ENCODE measurements at regions not wholly inside any gene's neighbourhood (a gene's known extent, or its start where the extent isn't known, plus 50 kb on each side); places are given as distances from the start of the nearest gene placed in this dataset.

- TF ChIP-seq EZH2phosphoT487 (conservative IDR thresholded peaks at IDR 0.05; ENCODE audit: low read length), result no peak
- no peak for TF ChIP-seq CTCF (IDR thresholded peaks at IDR 0.05; ENCODE audit: insufficient read depth, low read length, poor library complexity, severe bottlenecking)
- no peaks in the 10 kb centered on the region for H4K20me1 ChIP-seq (ENCODE audit: low read depth, low read length)
- H3K9me2 ChIP-seq (replicated peaks; ENCODE audit: insufficient read depth, low read length), result no peaks in the 10 kb centered on the region
- H3K27me3 ChIP-seq (ENCODE audit: low read length), result no peaks in the 10 kb centered on the region
- no peak overlapping the region for H3K27ac ChIP-seq (ENCODE audit: low read depth, low read length)
- no peak overlapping the region for H3K9ac ChIP-seq (ENCODE audit: low read length)
- no peak overlapping the region for H2AFZ ChIP-seq (ENCODE audit: low read depth, low read length, severe bottlenecking)
- no peaks in the 10 kb centered on the region for H3K36me3 ChIP-seq (ENCODE audit: low read length)
- no peaks in the 10 kb centered on the region for H3K9me3 ChIP-seq (ENCODE audit: insufficient read depth, low read length)
- no peaks in the 10 kb centered on the region for H3F3A ChIP-seq (ENCODE audit: insufficient read depth)
- H3K4me2 ChIP-seq (ENCODE audit: low read depth, low read length, poor library complexity, severe bottlenecking), result no peak overlapping the region
- no peak overlapping the region for H3K4me3 ChIP-seq (ENCODE audit: insufficient read depth, low read length, poor library complexity, severe bottlenecking)
- no peaks in the 10 kb centered on the region for H3K79me2 ChIP-seq (ENCODE audit: insufficient read depth, low read length)
These were observed 81.3 kb downstream of the TEX29 start for GRCh38 chr13:111401755-111402154.

- Histone ChIP-seq H3K27me3 (ENCODE audit: low read length) (no peaks in the 10 kb centered on the region), H3K36me3 (ENCODE audit: low read length) (no peaks in the 10 kb centered on the region), H3K27ac (ENCODE audit: low read depth, low read length) (no peak overlapping the region), H4K20me1 (ENCODE audit: low read depth, low read length) (no peaks in the 10 kb centered on the region), H3K79me2 (ENCODE audit: insufficient read depth, low read length) (no peaks in the 10 kb centered on the region), H2AFZ (ENCODE audit: low read depth, low read length, severe bottlenecking) (no peak overlapping the region), H3K9ac (ENCODE audit: low read length) (no peak overlapping the region), H3K4me2 (ENCODE audit: low read depth, low read length, poor library complexity, severe bottlenecking) (no peak overlapping the region), H3K9me3 (ENCODE audit: insufficient read depth, low read length) (no peaks in the 10 kb centered on the region), H3K9me2 (replicated peaks; ENCODE audit: insufficient read depth, low read length) (no peaks in the 10 kb centered on the region), H3K4me3 (ENCODE audit: insufficient read depth, low read length, poor library complexity, severe bottlenecking) (no peak overlapping the region), H3F3A (ENCODE audit: insufficient read depth) (no peaks in the 10 kb centered on the region)
- TF ChIP-seq EZH2phosphoT487 (conservative IDR thresholded peaks at IDR 0.05; ENCODE audit: low read length) (no peak), CTCF (IDR thresholded peaks at IDR 0.05; ENCODE audit: insufficient read depth, low read length, poor library complexity, severe bottlenecking) (no peak)
These were observed 82.0 kb downstream of the TEX29 start for GRCh38 chr13:111402441-111402840.

- no peak overlapping the region for H3K4me2 ChIP-seq (ENCODE audit: low read depth, low read length, poor library complexity, severe bottlenecking)
- no peaks in the 10 kb centered on the region for H3K27me3 ChIP-seq (ENCODE audit: low read length)
- no peak for TF ChIP-seq EZH2phosphoT487 (conservative IDR thresholded peaks at IDR 0.05; ENCODE audit: low read length)
- TF ChIP-seq CTCF (IDR thresholded peaks at IDR 0.05; ENCODE audit: insufficient read depth, low read length, poor library complexity, severe bottlenecking), result no peak
- no peak overlapping the region for H3K4me3 ChIP-seq (ENCODE audit: insufficient read depth, low read length, poor library complexity, severe bottlenecking)
- H3K9me3 ChIP-seq (ENCODE audit: insufficient read depth, low read length), result no peaks in the 10 kb centered on the region
- no peak overlapping the region for H3K9ac ChIP-seq (ENCODE audit: low read length)
- H3F3A ChIP-seq (ENCODE audit: insufficient read depth), result no peaks in the 10 kb centered on the region
- no peaks in the 10 kb centered on the region for H3K36me3 ChIP-seq (ENCODE audit: low read length)
- H3K79me2 ChIP-seq (ENCODE audit: insufficient read depth, low read length), result no peaks in the 10 kb centered on the region
- H3K9me2 ChIP-seq (replicated peaks; ENCODE audit: insufficient read depth, low read length), result no peaks in the 10 kb centered on the region
- H4K20me1 ChIP-seq (ENCODE audit: low read depth, low read length), result no peaks in the 10 kb centered on the region
- no peak overlapping the region for H2AFZ ChIP-seq (ENCODE audit: low read depth, low read length, severe bottlenecking)
- no peak overlapping the region for H3K27ac ChIP-seq (ENCODE audit: low read depth, low read length)
These were observed 82.8 kb downstream of the TEX29 start for GRCh38 chr13:111403266-111403665.
